ENCODE measurements at regions not wholly inside any gene's neighbourhood (a gene's known extent, or its start where the extent isn't known, plus 50 kb on each side); places are given as distances from the start of the nearest gene placed in this dataset.
A peak's percentile ranks its signal among the peaks of the same experiment; 100 is the strongest.

GRCh38 chr22:44393066-44393465 lies 80.3 kb upstream of the SHISAL1 start:
- Histone ChIP-seq H3K4me3 (no peak overlapping the region), H3K27ac (no peak overlapping the region), H3K27me3 (no peaks in the 10 kb centered on the region), H3K36me3 (no peaks in the 10 kb centered on the region), H3K4me1 (no peaks in the 10 kb centered on the region), H3K9me3 (no peaks in the 10 kb centered on the region)
- TF ChIP-seq, protein P1, sequence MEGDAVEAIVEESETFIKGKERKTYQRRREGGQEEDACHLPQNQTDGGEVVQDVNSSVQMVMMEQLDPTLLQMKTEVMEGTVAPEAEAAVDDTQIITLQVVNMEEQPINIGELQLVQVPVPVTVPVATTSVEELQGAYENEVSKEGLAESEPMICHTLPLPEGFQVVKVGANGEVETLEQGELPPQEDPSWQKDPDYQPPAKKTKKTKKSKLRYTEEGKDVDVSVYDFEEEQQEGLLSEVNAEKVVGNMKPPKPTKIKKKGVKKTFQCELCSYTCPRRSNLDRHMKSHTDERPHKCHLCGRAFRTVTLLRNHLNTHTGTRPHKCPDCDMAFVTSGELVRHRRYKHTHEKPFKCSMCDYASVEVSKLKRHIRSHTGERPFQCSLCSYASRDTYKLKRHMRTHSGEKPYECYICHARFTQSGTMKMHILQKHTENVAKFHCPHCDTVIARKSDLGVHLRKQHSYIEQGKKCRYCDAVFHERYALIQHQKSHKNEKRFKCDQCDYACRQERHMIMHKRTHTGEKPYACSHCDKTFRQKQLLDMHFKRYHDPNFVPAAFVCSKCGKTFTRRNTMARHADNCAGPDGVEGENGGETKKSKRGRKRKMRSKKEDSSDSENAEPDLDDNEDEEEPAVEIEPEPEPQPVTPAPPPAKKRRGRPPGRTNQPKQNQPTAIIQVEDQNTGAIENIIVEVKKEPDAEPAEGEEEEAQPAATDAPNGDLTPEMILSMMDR (IDR thresholded peaks at IDR 0.05), result no peak
- peak in 1 of 2 donors; percentile 35 for DNase-seq (ENCODE audit: low spot score in 2 of 2)
- intact Hi-C loops (cut with DNase I), result no loop called here

DNA sequence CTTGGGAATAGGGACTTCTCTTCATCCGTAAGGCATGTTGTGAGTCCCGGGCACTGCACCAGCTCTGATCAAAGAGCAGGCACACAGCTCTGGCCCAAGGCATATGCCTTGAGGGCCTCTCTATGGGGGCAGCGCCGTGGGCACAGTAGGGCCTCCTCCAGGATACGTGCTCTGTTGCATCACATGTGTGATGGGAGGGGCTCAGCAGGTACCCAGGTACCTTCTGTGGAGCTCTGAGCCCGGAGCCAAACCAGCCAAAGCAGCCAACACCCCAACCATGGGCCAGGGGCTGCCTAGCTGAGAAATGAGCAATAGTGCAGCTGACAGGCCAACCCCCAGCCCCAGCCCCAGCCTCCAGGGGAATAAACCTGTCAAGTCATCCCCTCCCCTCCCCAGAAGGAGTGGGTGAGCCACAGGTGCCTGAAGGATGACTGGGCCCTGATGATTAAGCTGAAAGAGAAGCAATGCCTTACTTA lies 79.7 kb upstream of the SHISAL1 start:
- no peaks in the 10 kb centered on the region for H3K27me3 ChIP-seq
- H3K27ac ChIP-seq, result no peak overlapping the region
- H3K36me3 ChIP-seq, result no peaks in the 10 kb centered on the region
- TF ChIP-seq, protein P1 (IDR thresholded peaks at IDR 0.05), result no peak
- H3K4me3 ChIP-seq, result no peak overlapping the region
- intact Hi-C loops (cut with DNase I), result no loop called here
- no peaks in the 10 kb centered on the region for H3K4me1 ChIP-seq
- DNase-seq (ENCODE audit: low spot score in 2 of 2), result peak in 1 of 2 donors; percentile 56
- H3K9me3 ChIP-seq, result no peaks in the 10 kb centered on the region

DNA sequence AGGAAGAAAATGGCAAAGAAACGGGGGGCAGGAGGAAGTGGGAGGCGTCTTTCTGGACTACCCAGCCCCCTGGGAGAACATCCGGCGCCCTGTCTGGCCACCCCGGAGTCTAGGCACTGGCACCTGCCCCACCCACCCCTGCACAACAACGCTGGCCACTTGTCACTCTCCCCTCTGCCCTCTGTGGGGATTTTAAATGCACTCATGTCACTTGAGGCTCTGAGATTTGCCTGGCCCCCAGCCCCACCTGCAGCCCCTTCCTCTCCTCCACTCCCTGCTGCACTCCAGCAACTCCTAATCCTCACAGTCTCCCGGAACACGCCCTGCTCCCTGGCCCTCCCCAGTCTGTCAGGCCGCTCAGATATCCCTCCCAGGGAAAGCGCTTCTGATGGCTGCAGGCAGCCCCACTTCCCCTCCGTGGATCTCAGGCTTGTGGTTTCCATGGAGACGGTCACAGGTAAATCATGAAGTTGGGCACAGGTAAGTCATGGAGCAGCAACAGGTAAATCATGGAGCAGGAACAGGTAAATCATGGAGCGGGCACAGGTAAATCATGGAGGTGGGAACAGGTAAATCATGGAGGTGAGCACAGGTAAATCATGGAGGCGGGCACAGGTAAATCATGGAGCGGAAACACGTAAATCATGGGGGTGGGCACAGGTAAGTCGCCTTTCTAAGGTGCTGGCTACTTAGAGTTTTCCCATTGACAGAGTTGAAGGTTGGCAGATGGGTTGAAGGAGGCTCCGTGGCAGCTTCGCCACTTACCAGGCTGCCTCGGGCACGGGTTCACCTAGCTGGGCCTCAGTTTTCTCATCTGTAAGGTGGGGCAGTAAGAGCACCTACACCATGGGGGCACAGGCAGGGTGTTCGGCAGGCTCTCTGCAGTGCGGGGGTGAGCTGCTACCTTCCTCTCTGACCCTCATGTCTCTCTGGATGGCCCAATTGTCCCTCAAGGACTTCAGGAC lies 79.0 kb upstream of the SHISAL1 start:
- TF ChIP-seq, protein P1 (IDR thresholded peaks at IDR 0.05), result no peak
- intact Hi-C loops (cut with DNase I), result no loop called here
- H3K36me3 ChIP-seq, result no peaks in the 10 kb centered on the region
- H3K4me1 ChIP-seq, result no peaks in the 10 kb centered on the region
- H3K4me3 ChIP-seq, result no peak overlapping the region
- no peaks in the 10 kb centered on the region for H3K9me3 ChIP-seq
- DNase-seq (ENCODE audit: low spot score in 2 of 2), result peak in 1 of 2 donors; percentile 30
- no peaks in the 10 kb centered on the region for H3K27me3 ChIP-seq
- no peak overlapping the region for H3K27ac ChIP-seq

GRCh38 chr22:44391015-44391414 lies 78.3 kb upstream of the SHISAL1 start:
- Histone ChIP-seq H3K9me3 (no peaks in the 10 kb centered on the region), H3K27me3 (no peaks in the 10 kb centered on the region), H3K4me1 (no peaks in the 10 kb centered on the region), H3K4me3 (no peak overlapping the region), H3K27ac (no peak overlapping the region), H3K36me3 (no peaks in the 10 kb centered on the region)
- TF ChIP-seq, protein P1 (IDR thresholded peaks at IDR 0.05), result no peak
- peak in 1 of 2 donors; percentile 41 for DNase-seq (ENCODE audit: low spot score in 2 of 2)
- intact Hi-C loops (cut with DNase I), result no loop called here

DNA sequence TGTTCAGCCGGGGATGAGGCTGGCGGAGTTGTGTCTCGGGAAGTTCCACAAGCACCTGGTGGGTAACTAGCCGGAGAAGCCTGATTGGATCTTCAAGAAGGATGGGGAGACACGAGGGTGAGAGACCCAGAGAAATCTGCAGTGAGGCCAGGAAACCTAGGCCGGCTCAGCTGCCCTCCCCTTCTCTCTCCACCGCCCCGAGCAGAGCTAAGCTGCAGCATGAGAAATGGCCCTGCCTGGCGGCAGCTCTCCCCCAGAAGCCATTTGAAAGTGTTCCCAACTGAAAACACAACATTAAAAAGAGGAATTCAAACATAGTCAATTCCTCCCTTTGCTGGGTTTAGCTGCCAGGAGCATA lies 77.8 kb upstream of the SHISAL1 start:
- Histone ChIP-seq H3K9me3 (no peaks in the 10 kb centered on the region), H3K4me3 (no peak overlapping the region), H3K36me3 (no peaks in the 10 kb centered on the region), H3K27me3 (no peaks in the 10 kb centered on the region), H3K27ac (no peak overlapping the region), H3K4me1 (no peaks in the 10 kb centered on the region)
- intact Hi-C loops (cut with DNase I), result no loop called here
- no peak for DNase-seq (ENCODE audit: low spot score in 2 of 2)
- TF ChIP-seq, protein P1 (IDR thresholded peaks at IDR 0.05), result no peak
